Immature natural killer cell (primary cell): ENCODE measurements at regions not wholly inside any gene's neighbourhood (a gene's known extent, or its start where the extent isn't known, plus 50 kb on each side); places are given as distances from the start of the nearest gene placed in this dataset.

ENCODE experiments used
- DNase-seq, 3 donors: peaks; one replicate each; pipeline ENCODE4 v3.0.0; 2022; ENCODE audit warnings: mixed read lengths in 1 of 3
- H3K27ac Mint-ChIP-seq, 6 donors: one replicate each; pipeline ENCODE4 v1.8.0; 2020; ENCODE audit warnings: mixed read lengths in 6 of 6, mild to moderate bottlenecking in 5 of 6, inconsistent platforms in 4 of 6, moderate library complexity in 3 of 6
- H3K27me3 Mint-ChIP-seq, 3 donors: one replicate each; pipeline ENCODE4 v1.8.0; 2020 to 2021; ENCODE audit warnings: low read depth in 3 of 3, mild to moderate bottlenecking in 3 of 3, mixed read lengths in 3 of 3, moderate library complexity in 3 of 3, inconsistent platforms in 1 of 3
- H3K36me3 Mint-ChIP-seq, 3 donors: one replicate each; pipeline ENCODE4 v1.8.0; 2020; ENCODE audit warnings: mixed read lengths in 3 of 3, inconsistent platforms in 2 of 3, mild to moderate bottlenecking in 2 of 3
- H3K4me1 Mint-ChIP-seq, 2 donors: one replicate each; pipeline ENCODE4 v1.8.0; 2020; ENCODE audit warnings: inconsistent platforms in 2 of 2, mild to moderate bottlenecking in 2 of 2, mixed read lengths in 2 of 2, moderate library complexity in 1 of 2
- H3K4me3 Mint-ChIP-seq, 5 donors: one replicate each; pipeline ENCODE4 v1.8.0; 2020; ENCODE audit warnings: mild to moderate bottlenecking in 5 of 5, mixed read lengths in 5 of 5, inconsistent platforms in 3 of 5, moderate library complexity in 3 of 5
- H3K9me3 Mint-ChIP-seq, 6 donors: one replicate each; pipeline ENCODE4 v1.8.0; 2020; ENCODE audit warnings: mild to moderate bottlenecking in 6 of 6, mixed read lengths in 6 of 6, inconsistent platforms in 4 of 6, moderate library complexity in 3 of 6

- DNase-seq: no peak
- no peaks in the 10 kb centered on the region for H3K4me1 Mint-ChIP-seq
- peaks cover 0 to 2% (median 2%) of the 10 kb centered on the region in 3 donors for H3K27me3 Mint-ChIP-seq
- H3K4me3 Mint-ChIP-seq: no peak overlapping the region
- no peak overlapping the region for H3K27ac Mint-ChIP-seq
- H3K9me3 Mint-ChIP-seq: peaks cover 0 to 5% (median 0%) of the 10 kb centered on the region in 6 donors
- H3K36me3 Mint-ChIP-seq: no peaks in the 10 kb centered on the region
Measured at GRCh38 chr2:18372641-18373040, 187.8 kb downstream of the RDH14 start.

- Mint-ChIP-seq H3K36me3 (no peaks in the 10 kb centered on the region), H3K27ac (no peak overlapping the region), H3K9me3 (peaks cover 0 to 5% (median 0%) of the 10 kb centered on the region in 6 donors), H3K4me1 (no peaks in the 10 kb centered on the region), H3K27me3 (peaks cover 0 to 2% (median 0%) of the 10 kb centered on the region in 3 donors), H3K4me3 (no peak overlapping the region)
- no peak for DNase-seq
Measured at GRCh38 chr2:18369760-18370159, 190.7 kb downstream of the RDH14 start.

- Mint-ChIP-seq H3K36me3 (no peaks in the 10 kb centered on the region), H3K27ac (no peak overlapping the region), H3K27me3 (peaks cover 0 to 2% (median 0%) of the 10 kb centered on the region in 3 donors), H3K4me3 (no peak overlapping the region), H3K9me3 (peaks cover 0 to 5% (median 0%) of the 10 kb centered on the region in 6 donors), H3K4me1 (no peaks in the 10 kb centered on the region)
- DNase-seq: no peak
Measured at GRCh38 chr2:18368008-18368407, 192.4 kb downstream of the RDH14 start.

- Mint-ChIP-seq H3K27me3 (no peaks in the 10 kb centered on the region), H3K9me3 (peaks cover 0 to 5% (median 0%) of the 10 kb centered on the region in 6 donors), H3K36me3 (no peaks in the 10 kb centered on the region), H3K4me1 (no peaks in the 10 kb centered on the region), H3K4me3 (no peak overlapping the region), H3K27ac (no peak overlapping the region)
- no peak for DNase-seq
Measured at GRCh38 chr2:18365342-18365741, 195.1 kb downstream of the RDH14 start.

GRCh38 chr2:18363348-18363747 is 197.1 kb downstream of the RDH14 start:
- Mint-ChIP-seq H3K27me3 (no peaks in the 10 kb centered on the region), H3K4me1 (no peaks in the 10 kb centered on the region), H3K4me3 (no peak overlapping the region), H3K27ac (no peak overlapping the region), H3K9me3 (no peaks in the 10 kb centered on the region), H3K36me3 (no peaks in the 10 kb centered on the region)
- no peak for DNase-seq

GRCh38 chr2:18362696-18363095 is 197.8 kb downstream of the RDH14 start:
- no peaks in the 10 kb centered on the region for H3K27me3 Mint-ChIP-seq
- DNase-seq: no peak
- H3K36me3 Mint-ChIP-seq: no peaks in the 10 kb centered on the region
- H3K4me3 Mint-ChIP-seq: no peak overlapping the region
- H3K9me3 Mint-ChIP-seq: peaks cover 0 to 2% (median 0%) of the 10 kb centered on the region in 6 donors
- H3K27ac Mint-ChIP-seq: no peak overlapping the region
- H3K4me1 Mint-ChIP-seq: no peaks in the 10 kb centered on the region

GRCh38 chr2:18357537-18357936 is 202.9 kb downstream of the RDH14 start:
- no peak for DNase-seq
- Mint-ChIP-seq H3K27me3 (no peaks in the 10 kb centered on the region), H3K36me3 (no peaks in the 10 kb centered on the region), H3K4me1 (no peaks in the 10 kb centered on the region), H3K9me3 (peaks cover 0 to 2% (median 0%) of the 10 kb centered on the region in 6 donors), H3K27ac (no peak overlapping the region), H3K4me3 (no peak overlapping the region)

- DNase-seq: no peak
- no peaks in the 10 kb centered on the region for H3K4me1 Mint-ChIP-seq
- no peak overlapping the region for H3K4me3 Mint-ChIP-seq
- H3K27ac Mint-ChIP-seq: no peak overlapping the region
- peaks cover 0 to 2% (median 0%) of the 10 kb centered on the region in 6 donors for H3K9me3 Mint-ChIP-seq
- no peaks in the 10 kb centered on the region for H3K27me3 Mint-ChIP-seq
- no peaks in the 10 kb centered on the region for H3K36me3 Mint-ChIP-seq
Measured at GRCh38 chr2:18356676-18357075, 203.8 kb downstream of the RDH14 start.

- H3K36me3 Mint-ChIP-seq: no peaks in the 10 kb centered on the region
Measured at GRCh38 chr2:18349421-18349820, 211.0 kb downstream of the RDH14 start.

GRCh38 chr2:18346874-18347273 is 213.6 kb downstream of the RDH14 start:
- no peaks in the 10 kb centered on the region for H3K27me3 Mint-ChIP-seq
- H3K27ac Mint-ChIP-seq: no peak overlapping the region
- H3K9me3 Mint-ChIP-seq: peaks cover 0 to 7% (median 1%) of the 10 kb centered on the region in 6 donors
- no peaks in the 10 kb centered on the region for H3K4me1 Mint-ChIP-seq
- DNase-seq: no peak
- no peaks in the 10 kb centered on the region for H3K36me3 Mint-ChIP-seq
- H3K4me3 Mint-ChIP-seq: no peak overlapping the region

More at GRCh38 chr2:18349421-18349820, 211.0 kb downstream of the RDH14 start:
- Mint-ChIP-seq H3K4me1 (no peaks in the 10 kb centered on the region), H3K9me3 (peaks cover 0 to 4% (median 0%) of the 10 kb centered on the region in 6 donors), H3K4me3 (no peak overlapping the region), H3K27me3 (no peaks in the 10 kb centered on the region), H3K27ac (no peak overlapping the region)
- DNase-seq: no peak

- Mint-ChIP-seq H3K36me3 (no peaks in the 10 kb centered on the region), H3K27ac (no peak overlapping the region)
Measured at GRCh38 chr2:18346344-18346743, 214.1 kb downstream of the RDH14 start.

GRCh38 chr2:18345848-18346247 is 214.6 kb downstream of the RDH14 start:
- no peaks in the 10 kb centered on the region for H3K4me1 Mint-ChIP-seq
- H3K36me3 Mint-ChIP-seq: no peaks in the 10 kb centered on the region
- no peaks in the 10 kb centered on the region for H3K27me3 Mint-ChIP-seq
- H3K27ac Mint-ChIP-seq: no peak overlapping the region
- peaks cover 0 to 7% (median 2%) of the 10 kb centered on the region in 6 donors for H3K9me3 Mint-ChIP-seq
- DNase-seq: no peak
- no peak overlapping the region for H3K4me3 Mint-ChIP-seq

More at GRCh38 chr2:18346344-18346743, 214.1 kb downstream of the RDH14 start:
- Mint-ChIP-seq H3K4me1 (no peaks in the 10 kb centered on the region), H3K9me3 (peaks cover 0 to 7% (median 1%) of the 10 kb centered on the region in 6 donors), H3K4me3 (no peak overlapping the region), H3K27me3 (no peaks in the 10 kb centered on the region)
- DNase-seq: no peak

- no peak for DNase-seq
- H3K27ac Mint-ChIP-seq: no peak overlapping the region
- peaks cover 0 to 2% (median 0%) of the 10 kb centered on the region in 3 donors for H3K27me3 Mint-ChIP-seq
- H3K9me3 Mint-ChIP-seq: peaks cover 0 to 7% (median 2%) of the 10 kb centered on the region in 6 donors
- no peaks in the 10 kb centered on the region for H3K4me1 Mint-ChIP-seq
- H3K36me3 Mint-ChIP-seq: no peaks in the 10 kb centered on the region
- no peak overlapping the region for H3K4me3 Mint-ChIP-seq
Measured at GRCh38 chr2:18342901-18343300, 217.6 kb downstream of the RDH14 start.

GRCh38 chr2:18339326-18339725 is 221.1 kb downstream of the RDH14 start:
- Mint-ChIP-seq H3K4me1 (no peaks in the 10 kb centered on the region), H3K4me3 (no peak overlapping the region), H3K9me3 (peaks cover 0 to 14% (median under 1%) of the 10 kb centered on the region in 6 donors), H3K27me3 (peaks cover 0 to 3% (median 0%) of the 10 kb centered on the region in 3 donors), H3K27ac (no peak overlapping the region), H3K36me3 (no peaks in the 10 kb centered on the region)
- no peak for DNase-seq

- Mint-ChIP-seq H3K27ac (no peak overlapping the region), H3K4me3 (no peak overlapping the region), H3K4me1 (no peaks in the 10 kb centered on the region), H3K36me3 (no peaks in the 10 kb centered on the region), H3K9me3 (peaks cover 0 to 14% (median under 1%) of the 10 kb centered on the region in 6 donors), H3K27me3 (peaks cover 0 to 3% (median 0%) of the 10 kb centered on the region in 3 donors)
- DNase-seq: no peak
Measured at GRCh38 chr2:18336975-18337374, 223.5 kb downstream of the RDH14 start.
